GM18517 (cell line): ENCODE measurements at regions not wholly inside any gene's neighbourhood (a gene's known extent, or its start where the extent isn't known, plus 50 kb on each side); places are given as distances from the start of the nearest gene placed in this dataset.
"Not testable (repeated sequence)": the region's sequence is repeated elsewhere in the genome, so short reads cannot be mapped to it uniquely, and the experiment has no call there.

Source experiments
- ATAC-seq: cut with Tn5 transposase; IDR thresholded peaks from one replicate; pipeline ENCODE4 v1.9.1; 2021; ENCODE audit warnings: mild to moderate bottlenecking, moderate library complexity; ENCODE audit not compliant: unreplicated experiment

- ATAC-seq, result no peak
Measured at GRCh38 chr3:14252321-14253021, 73.9 kb downstream of the LSM3 start.

DNA sequence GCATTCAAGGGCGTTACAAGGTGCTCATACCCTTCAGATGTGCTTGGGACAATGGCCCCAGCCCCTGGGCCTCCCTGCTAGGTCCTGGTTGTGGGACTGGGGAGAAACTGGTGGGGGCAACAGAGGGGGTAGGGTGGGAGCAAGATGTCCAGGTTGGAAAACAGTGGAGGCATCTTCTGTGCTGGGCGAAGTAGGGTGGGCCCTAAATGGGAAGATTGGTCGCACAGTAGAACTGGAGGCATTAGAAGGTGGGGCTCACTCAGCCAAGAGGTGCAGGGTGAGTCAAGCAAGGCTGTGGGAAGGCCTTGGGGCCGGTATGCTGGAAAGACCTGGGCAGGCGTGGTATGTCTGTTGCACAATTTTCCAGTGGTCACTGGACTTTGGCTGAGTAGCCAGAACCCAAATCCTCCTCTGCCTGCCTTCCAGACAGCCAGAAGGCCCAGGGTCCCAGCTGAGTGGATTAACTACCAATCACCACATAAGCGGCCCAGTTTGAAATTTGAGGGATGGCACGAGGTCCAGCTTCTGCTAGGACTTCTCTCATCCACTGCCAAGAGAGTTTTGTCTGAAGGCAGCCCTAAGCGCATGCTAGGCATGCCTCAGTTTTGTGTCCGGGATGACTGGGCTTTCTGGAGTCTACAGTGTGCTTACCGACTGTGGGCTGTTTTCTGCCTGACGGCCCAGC lies 74.5 kb downstream of the LSM3 start:
- no peak for ATAC-seq

DNA sequence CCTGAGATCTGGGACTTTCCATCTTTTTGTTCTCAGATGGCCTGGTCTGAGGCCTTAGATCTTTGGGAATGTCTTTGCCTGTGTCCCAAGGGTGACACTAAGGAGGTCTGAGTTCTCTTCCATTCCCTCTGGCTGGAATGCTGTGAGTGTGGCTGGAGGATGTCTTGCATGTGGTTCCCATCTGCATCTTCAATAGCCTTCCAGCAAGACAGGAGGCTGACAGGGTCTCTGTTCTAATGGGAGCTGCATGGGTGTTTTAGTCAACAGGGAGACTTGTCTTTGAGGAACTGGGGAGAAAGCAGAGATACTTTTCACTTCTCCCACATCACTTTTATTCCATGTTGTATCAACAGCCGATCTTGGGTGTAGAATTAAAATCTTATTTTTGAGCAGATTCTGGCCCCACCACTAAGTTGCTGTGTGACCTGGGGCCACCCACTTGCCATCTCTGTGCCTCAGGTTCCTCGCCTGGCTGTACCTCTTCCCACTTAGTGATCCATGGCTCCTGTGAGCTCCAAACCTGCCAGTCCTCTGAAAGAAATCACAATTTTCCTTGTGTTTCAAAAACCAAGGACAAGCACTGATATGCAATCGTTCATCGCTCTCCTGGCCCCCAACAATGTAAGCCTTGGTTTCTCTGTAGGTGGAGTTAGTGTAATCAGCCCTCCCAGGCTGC lies 75.2 kb downstream of the LSM3 start:
- no peak for ATAC-seq

DNA sequence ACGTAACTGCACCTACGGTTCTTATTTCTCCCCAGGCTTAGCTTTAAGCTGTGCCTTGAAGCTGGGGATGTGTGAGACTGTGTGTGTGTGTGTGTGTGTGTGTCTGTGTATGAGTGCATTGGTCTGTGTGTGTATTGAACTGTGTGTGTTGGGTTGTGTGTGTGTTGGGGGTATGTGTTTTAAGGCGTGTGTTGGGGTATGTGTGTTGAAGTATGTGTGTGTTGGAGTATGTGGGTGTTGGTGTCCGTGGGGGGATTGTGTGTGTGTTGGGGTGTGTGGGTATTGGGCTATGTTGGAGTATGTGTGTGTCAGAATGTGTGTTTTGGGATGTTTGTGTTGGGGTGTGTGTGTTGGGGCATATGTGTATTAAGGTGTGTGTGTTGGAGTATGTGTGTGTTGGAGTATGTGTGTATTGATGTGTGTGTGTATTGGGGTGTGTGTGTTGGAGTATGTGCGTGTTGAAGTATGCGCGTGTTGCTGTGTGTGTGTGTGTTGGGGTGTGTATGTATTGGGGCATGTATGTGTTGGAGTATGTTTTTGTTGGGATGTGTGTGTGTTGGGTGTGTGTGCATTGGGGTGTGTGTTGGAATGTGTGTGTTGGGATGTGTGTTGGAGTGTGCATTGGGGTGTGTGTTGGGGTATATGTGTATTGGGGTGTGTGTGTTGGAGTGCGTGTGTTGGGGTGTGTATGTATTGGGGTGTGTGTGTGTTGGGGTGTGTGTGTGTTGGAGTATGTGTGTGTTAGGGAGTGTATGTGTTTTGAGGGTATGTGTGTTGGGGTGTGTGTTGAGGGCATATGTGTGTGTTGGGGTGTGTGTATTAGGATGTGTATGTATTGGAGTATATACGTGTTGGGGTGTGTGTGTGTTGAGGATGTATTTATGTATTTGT lies 76.4 kb downstream of the LSM3 start:
- no peak for ATAC-seq

DNA sequence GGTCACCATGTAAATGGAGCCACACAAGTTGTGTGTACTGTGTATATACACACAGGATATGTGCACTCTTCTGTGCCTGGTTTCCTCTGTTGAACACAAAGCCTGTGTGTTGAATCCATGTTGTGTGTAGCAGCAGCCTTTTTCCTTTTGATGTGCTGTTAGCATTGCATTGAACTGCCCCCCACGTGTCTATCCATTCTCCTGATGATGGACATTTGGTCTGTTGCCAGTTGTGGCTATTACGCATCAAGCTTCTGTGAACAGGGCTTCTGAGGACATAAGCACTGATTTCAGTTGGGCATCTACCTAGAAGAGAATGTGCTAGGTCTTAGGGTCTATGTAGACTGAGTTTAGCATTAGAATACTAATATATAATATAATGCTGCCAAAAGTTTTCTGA lies 77.4 kb downstream of the LSM3 start:
- no peak for ATAC-seq

- no peak for ATAC-seq
Measured at GRCh38 chr3:14256561-14257342, 78.1 kb downstream of the LSM3 start.

DNA sequence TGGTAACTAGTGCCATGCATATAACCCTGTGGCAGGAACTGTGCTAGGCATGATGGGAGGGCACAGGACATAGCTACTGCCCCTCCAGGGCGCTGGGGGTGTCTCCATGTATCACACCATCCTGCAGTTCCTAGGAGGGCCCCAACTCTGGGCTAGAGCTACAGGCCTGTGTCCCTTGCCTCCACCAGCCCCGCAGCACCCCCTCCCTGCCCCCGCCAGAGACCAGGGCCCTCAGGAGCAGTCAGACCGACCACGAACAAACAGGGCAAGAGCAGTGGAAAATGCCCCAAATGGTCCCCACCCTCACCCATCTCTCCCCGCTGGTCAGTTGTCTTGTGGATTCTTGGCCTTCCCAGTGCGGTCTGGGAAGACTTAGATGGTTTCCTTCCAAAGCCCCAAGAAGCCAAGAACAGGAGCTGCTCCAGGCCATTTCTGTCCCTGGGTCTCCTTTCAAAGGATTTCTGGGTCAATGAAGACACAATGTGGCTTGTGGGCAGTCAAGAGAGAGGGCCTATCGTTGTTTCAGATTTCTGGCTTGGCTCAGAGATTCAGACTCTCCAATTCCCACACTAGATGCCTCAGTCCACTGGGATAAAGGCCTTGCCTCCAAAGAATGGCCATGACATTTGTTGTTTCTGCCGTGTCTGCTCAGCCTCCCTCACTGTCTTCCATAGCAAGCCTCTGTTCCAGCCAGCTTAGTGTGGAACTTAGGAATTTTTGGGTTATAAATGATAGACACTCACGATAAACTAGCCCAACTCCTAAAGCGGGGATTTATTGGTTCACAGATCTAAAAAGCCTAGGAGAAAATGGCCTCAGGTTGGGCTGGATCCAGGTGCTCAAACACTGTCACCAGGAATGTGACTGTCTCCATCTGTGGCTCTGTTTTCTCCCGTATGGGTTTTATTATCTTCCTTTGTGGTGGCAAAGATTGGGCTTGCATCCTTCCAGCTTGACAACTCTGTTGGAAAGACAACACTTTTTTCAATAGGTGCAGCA lies 80.6 kb downstream of the LSM3 start:
- ATAC-seq, result no peak

- ATAC-seq, result no peak
Measured at GRCh38 chr3:14260463-14260862, 81.8 kb downstream of the LSM3 start.

GRCh38 chr3:14261229-14261628 lies 82.6 kb downstream of the LSM3 start:
- no peak for ATAC-seq

- no peak for ATAC-seq
Measured at GRCh38 chr3:14262212-14262611, 83.6 kb downstream of the LSM3 start.

GRCh38 chr3:14262867-14263266 lies 84.2 kb downstream of the LSM3 start:
- no peak for ATAC-seq

DNA sequence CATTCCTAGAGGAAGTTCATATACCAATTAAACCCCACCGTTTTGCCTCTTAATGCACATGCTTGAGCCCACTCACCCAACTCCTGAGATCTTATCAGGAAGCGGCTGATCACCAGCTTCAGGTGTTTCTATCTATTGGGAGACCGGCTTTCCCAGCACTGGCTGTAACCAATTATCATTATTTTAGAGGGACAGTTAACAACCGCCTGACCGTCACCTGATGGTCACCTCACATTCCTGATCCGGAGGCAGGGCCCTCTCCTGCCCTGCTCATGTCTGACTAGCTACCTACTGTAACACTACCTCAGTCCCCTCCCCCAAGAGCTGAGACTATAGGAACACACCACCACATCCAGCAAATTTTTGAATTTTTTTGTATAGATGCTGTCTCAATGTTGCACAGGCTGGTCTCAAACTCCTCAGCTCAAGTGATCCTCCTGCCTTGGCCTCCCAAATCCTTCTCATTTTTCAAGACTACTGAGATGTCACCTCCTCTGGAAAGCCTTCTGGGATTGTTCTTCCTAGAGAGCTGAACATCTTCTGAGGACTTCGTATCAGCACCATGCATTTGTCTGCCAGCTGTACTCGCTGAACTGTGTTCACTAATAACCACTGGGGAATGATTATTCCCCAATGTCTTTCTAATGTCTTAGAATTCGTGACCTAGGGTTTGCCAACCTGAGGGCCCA lies 84.8 kb downstream of the LSM3 start:
- no peak for ATAC-seq

- no peak for ATAC-seq
Measured at GRCh38 chr3:14265246-14265962, 86.8 kb downstream of the LSM3 start.

GRCh38 chr3:14266361-14266760 lies 87.7 kb downstream of the LSM3 start:
- no peak for ATAC-seq

GRCh38 chr3:14267976-14268375 lies 89.4 kb downstream of the LSM3 start:
- ATAC-seq, result no peak

DNA sequence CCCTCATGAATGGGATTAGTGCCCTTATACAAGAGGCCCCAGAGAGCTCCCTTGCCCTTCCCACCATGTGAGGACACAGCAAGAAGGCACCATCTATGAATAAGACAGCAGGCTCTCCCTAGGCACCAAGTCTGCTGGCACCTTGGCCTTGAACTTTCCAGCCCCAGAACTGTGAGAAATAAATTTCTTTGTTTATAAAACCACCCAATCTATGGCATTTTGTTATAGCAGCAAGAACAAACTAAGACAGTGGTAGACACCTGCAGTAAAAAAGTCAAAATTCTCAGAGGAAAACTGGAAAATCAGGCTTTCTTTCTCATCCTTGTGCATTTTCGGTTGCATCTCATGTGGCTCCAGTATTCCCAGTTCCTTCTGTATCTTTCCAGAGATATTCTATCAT lies 90.3 kb downstream of the LSM3 start:
- ATAC-seq, result no peak

- not testable (repeated sequence) for ATAC-seq
Measured at GRCh38 chr3:14272041-14272958, 93.7 kb downstream of the LSM3 start.
